HUDEP-2 (cell line): ENCODE measurements at regions not wholly inside any gene's neighbourhood (a gene's known extent, or its start where the extent isn't known, plus 50 kb on each side); places are given as distances from the start of the nearest gene placed in this dataset.

Experiments
- DNase-seq, 76 experiments: peaks; one replicate each; lab custom pipeline; 2025; ENCODE audit not compliant: unreplicated experiment in 76 of 76; lab: John Stamatoyannopoulos, UW

GRCh38 chr6:14704383-14705271 lies 541.2 kb upstream of the JARID2 start:
- no peak for DNase-seq

- no peak for DNase-seq
Measured at GRCh38 chr6:14705841-14706377, 540.0 kb upstream of the JARID2 start.

GRCh38 chr6:14706378-14706929 lies 539.4 kb upstream of the JARID2 start:
- peak in 1 of 76 experiments; percentile 8 for DNase-seq

GRCh38 chr6:14707276-14707675 lies 538.6 kb upstream of the JARID2 start:
- no peak for DNase-seq

GRCh38 chr6:14707971-14708465 lies 537.9 kb upstream of the JARID2 start:
- DNase-seq, result no peak

GRCh38 chr6:14709066-14709670 lies 536.7 kb upstream of the JARID2 start:
- DNase-seq, result no peak

- no peak for DNase-seq
Measured at GRCh38 chr6:14709900-14710299, 536.0 kb upstream of the JARID2 start.

GRCh38 chr6:14710421-14710820 lies 535.4 kb upstream of the JARID2 start:
- no peak for DNase-seq

- peak in 70 of 76 experiments; percentile 12 to 85 (median 56) for DNase-seq
Measured at GRCh38 chr6:14711056-14711703, 534.7 kb upstream of the JARID2 start.

GRCh38 chr6:14711704-14712379 lies 534.0 kb upstream of the JARID2 start:
- no peak for DNase-seq

GRCh38 chr6:14713008-14713960 lies 532.6 kb upstream of the JARID2 start:
- no peak for DNase-seq

- no peak for DNase-seq
Measured at GRCh38 chr6:14713966-14714631, 531.8 kb upstream of the JARID2 start.

GRCh38 chr6:14715076-14715475 lies 530.8 kb upstream of the JARID2 start:
- no peak for DNase-seq

- no peak for DNase-seq
Measured at GRCh38 chr6:14716499-14717146, 529.2 kb upstream of the JARID2 start.

GRCh38 chr6:14717307-14717706 lies 528.6 kb upstream of the JARID2 start:
- DNase-seq, result no peak

- no peak for DNase-seq
Measured at GRCh38 chr6:14718861-14719260, 527.0 kb upstream of the JARID2 start.

GRCh38 chr6:14719270-14719669 lies 526.6 kb upstream of the JARID2 start:
- no peak for DNase-seq

- DNase-seq, result no peak
Measured at GRCh38 chr6:14720411-14721102, 525.3 kb upstream of the JARID2 start.
